ENCODE measurements at regions not wholly inside any gene's neighbourhood (a gene's known extent, or its start where the extent isn't known, plus 50 kb on each side); places are given as distances from the start of the nearest gene placed in this dataset.

DNA sequence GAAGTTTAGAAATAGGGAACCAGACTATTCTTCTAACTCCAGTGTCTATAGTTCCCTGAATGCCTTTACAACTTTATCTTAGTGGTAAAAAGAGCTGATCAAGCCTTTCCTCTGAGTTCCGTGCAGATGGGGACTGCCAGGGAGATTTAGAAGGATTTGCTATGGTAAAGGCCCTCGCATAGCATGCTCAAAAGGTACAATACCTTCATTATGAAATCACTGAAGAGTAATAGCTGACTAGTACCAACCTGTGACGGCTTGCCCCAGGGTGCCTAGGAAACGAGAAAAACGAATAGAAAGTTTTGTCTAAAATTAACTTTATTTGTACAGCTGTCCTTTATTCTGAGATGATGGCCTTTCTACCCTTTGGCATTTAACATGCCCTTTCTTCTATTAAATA, 150.1 kb upstream of the ARHGAP42 start:
- Mint-ChIP-seq H3K27me3 (ENCODE audit: unreplicated experiment) (no peaks in the 10 kb centered on the region), H3K27ac (ENCODE audit: unreplicated experiment) (no peak overlapping the region), H3K36me3 (ENCODE audit: insufficient read depth, unreplicated experiment) (no peaks in the 10 kb centered on the region), H3K4me3 (ENCODE audit: low read depth, unreplicated experiment) (no peak overlapping the region), H3K4me1 (ENCODE audit: low read depth, unreplicated experiment) (no peaks in the 10 kb centered on the region), H3K9me3 (ENCODE audit: low read depth, unreplicated experiment) (no peaks in the 10 kb centered on the region)
- TF ChIP-seq, protein P1, sequence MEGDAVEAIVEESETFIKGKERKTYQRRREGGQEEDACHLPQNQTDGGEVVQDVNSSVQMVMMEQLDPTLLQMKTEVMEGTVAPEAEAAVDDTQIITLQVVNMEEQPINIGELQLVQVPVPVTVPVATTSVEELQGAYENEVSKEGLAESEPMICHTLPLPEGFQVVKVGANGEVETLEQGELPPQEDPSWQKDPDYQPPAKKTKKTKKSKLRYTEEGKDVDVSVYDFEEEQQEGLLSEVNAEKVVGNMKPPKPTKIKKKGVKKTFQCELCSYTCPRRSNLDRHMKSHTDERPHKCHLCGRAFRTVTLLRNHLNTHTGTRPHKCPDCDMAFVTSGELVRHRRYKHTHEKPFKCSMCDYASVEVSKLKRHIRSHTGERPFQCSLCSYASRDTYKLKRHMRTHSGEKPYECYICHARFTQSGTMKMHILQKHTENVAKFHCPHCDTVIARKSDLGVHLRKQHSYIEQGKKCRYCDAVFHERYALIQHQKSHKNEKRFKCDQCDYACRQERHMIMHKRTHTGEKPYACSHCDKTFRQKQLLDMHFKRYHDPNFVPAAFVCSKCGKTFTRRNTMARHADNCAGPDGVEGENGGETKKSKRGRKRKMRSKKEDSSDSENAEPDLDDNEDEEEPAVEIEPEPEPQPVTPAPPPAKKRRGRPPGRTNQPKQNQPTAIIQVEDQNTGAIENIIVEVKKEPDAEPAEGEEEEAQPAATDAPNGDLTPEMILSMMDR (IDR thresholded peaks at IDR 0.05; ENCODE audit: unreplicated experiment) = no peak
- intact Hi-C loops (cut with micrococcal nuclease; ENCODE audit: unreplicated experiment) = no loop called here
- CTCF ChIA-PET = no interaction called here
- no peak for DNase-seq
- BruUV-seq (replicated peaks) = no TSS peak

DNA sequence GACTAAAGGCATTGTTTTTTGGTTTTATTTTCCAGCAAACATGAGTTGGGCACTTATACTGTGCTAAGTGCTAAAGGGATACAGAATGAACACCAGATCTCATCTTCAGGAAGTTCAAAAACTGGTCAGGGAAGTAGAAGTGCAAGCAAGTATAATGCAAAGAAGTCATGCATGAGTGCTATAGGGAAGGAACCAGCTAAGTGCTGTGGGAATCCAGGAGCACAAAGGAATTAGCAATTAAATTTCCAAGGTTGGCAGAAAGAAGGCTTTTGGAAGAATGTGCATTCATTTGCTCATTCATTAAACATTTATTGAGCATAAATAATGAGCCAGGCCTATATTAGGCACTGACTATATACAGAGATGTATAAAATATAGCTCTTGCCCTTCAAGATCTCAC, 143.7 kb upstream of the ARHGAP42 start:
- H3K27me3 Mint-ChIP-seq (ENCODE audit: unreplicated experiment) = no peaks in the 10 kb centered on the region
- H3K36me3 Mint-ChIP-seq (ENCODE audit: insufficient read depth, unreplicated experiment) = no peaks in the 10 kb centered on the region
- CTCF ChIA-PET = no interaction called here
- BruUV-seq (replicated peaks) = no TSS peak
- intact Hi-C loops (cut with micrococcal nuclease; ENCODE audit: unreplicated experiment) = no loop called here
- H3K9me3 Mint-ChIP-seq (ENCODE audit: low read depth, unreplicated experiment) = no peaks in the 10 kb centered on the region
- peaks cover 11% of the 10 kb centered on the region for H3K4me1 Mint-ChIP-seq (ENCODE audit: low read depth, unreplicated experiment)
- no peak for DNase-seq
- no peak overlapping the region for H3K27ac Mint-ChIP-seq (ENCODE audit: unreplicated experiment)
- H3K4me3 Mint-ChIP-seq (ENCODE audit: low read depth, unreplicated experiment) = no peak overlapping the region
- TF ChIP-seq, protein P1 (IDR thresholded peaks at IDR 0.05; ENCODE audit: unreplicated experiment) = no peak

DNA sequence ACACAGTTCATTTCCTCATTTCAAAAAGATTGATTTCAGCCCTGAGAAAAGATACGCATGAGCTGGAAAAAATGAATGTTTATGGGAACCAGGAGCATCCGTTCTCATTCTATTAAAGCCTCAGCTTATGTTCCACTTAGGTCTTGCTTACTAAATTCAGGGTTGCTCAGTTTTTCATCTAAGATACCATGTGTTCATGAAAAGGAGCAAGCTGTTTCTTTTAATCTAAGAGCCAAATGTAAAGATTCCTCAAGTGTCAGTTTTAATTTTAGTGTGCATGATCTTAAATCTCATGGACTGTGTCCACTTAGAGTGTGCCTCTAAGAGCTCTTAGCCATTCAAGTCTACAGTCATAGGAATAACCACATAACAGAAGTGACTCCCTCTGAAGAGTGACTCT, 141.5 kb upstream of the ARHGAP42 start:
- Mint-ChIP-seq H3K4me1 (ENCODE audit: low read depth, unreplicated experiment) (peaks cover 11% of the 10 kb centered on the region), H3K9me3 (ENCODE audit: low read depth, unreplicated experiment) (no peaks in the 10 kb centered on the region), H3K27ac (ENCODE audit: unreplicated experiment) (no peak overlapping the region), H3K27me3 (ENCODE audit: unreplicated experiment) (no peaks in the 10 kb centered on the region), H3K4me3 (ENCODE audit: low read depth, unreplicated experiment) (no peak overlapping the region), H3K36me3 (ENCODE audit: insufficient read depth, unreplicated experiment) (no peaks in the 10 kb centered on the region)
- intact Hi-C loops (cut with micrococcal nuclease; ENCODE audit: unreplicated experiment) = no loop called here
- BruUV-seq (replicated peaks) = no TSS peak
- CTCF ChIA-PET = no interaction called here
- no peak for DNase-seq
- TF ChIP-seq, protein P1 (IDR thresholded peaks at IDR 0.05; ENCODE audit: unreplicated experiment) = no peak

DNA sequence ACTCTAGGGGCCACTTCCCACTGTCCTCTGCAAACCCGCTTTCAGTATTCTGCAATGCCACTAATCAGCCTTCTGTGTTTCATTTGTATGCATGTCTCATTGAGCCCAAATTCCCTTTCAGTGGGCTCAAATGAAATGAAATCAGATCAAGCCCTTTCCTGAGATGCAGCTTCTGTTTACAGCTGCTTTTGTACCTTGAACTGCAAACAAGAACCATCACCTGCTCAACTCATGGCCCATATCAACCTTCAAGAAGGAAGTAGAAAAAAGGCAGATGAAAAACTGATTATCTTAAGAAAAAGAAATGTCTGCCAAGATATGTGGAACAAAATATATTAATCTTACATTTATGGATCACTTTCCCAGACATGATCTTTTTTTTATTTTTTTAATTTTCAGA, 141.1 kb upstream of the ARHGAP42 start:
- Mint-ChIP-seq H3K27me3 (ENCODE audit: unreplicated experiment) (no peaks in the 10 kb centered on the region), H3K36me3 (ENCODE audit: insufficient read depth, unreplicated experiment) (no peaks in the 10 kb centered on the region), H3K4me3 (ENCODE audit: low read depth, unreplicated experiment) (no peak overlapping the region), H3K9me3 (ENCODE audit: low read depth, unreplicated experiment) (no peaks in the 10 kb centered on the region), H3K4me1 (ENCODE audit: low read depth, unreplicated experiment) (peaks cover 11% of the 10 kb centered on the region), H3K27ac (ENCODE audit: unreplicated experiment) (no peak overlapping the region)
- TF ChIP-seq, protein P1 (IDR thresholded peaks at IDR 0.05; ENCODE audit: unreplicated experiment) = no peak
- no peak for DNase-seq
- BruUV-seq (replicated peaks) = no TSS peak
- CTCF ChIA-PET = no interaction called here
- intact Hi-C loops (cut with micrococcal nuclease; ENCODE audit: unreplicated experiment) = no loop called here

DNA sequence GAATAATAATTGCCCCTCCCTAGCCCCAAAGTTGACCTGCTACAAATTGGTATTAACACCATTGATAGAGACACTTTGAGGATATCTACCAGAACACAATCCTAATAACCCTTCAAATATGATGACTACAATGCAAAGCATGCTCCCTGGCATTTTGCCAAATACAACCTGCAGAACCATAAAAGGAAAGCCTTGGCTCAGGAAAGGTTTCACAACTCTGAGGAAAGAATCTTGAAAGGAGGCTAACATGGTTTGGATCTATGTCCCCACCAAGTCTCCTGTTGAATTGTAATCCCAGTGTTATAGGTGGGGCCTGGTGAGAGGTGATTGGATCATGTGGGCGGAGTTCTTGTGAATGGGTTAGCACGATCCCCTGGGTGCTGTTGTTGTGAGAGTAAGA, 140.4 kb upstream of the ARHGAP42 start:
- Mint-ChIP-seq H3K27ac (ENCODE audit: unreplicated experiment) (peak overlapping the region; percentile 64), H3K9me3 (ENCODE audit: low read depth, unreplicated experiment) (no peaks in the 10 kb centered on the region), H3K4me1 (ENCODE audit: low read depth, unreplicated experiment) (peaks cover 11% of the 10 kb centered on the region), H3K4me3 (ENCODE audit: low read depth, unreplicated experiment) (peak overlapping the region; percentile 39), H3K36me3 (ENCODE audit: insufficient read depth, unreplicated experiment) (no peaks in the 10 kb centered on the region), H3K27me3 (ENCODE audit: unreplicated experiment) (no peaks in the 10 kb centered on the region)
- peak; percentile 61 for DNase-seq
- BruUV-seq (replicated peaks) = no TSS peak
- CTCF ChIA-PET = no interaction called here
- intact Hi-C loops (cut with micrococcal nuclease; ENCODE audit: unreplicated experiment) = no loop called here
- TF ChIP-seq, protein P1 (IDR thresholded peaks at IDR 0.05; ENCODE audit: unreplicated experiment) = no peak
